Femur (tissue), 1 donor: ENCODE measurements at regions not wholly inside any gene's neighbourhood (a gene's known extent, or its start where the extent isn't known, plus 50 kb on each side); places are given as distances from the start of the nearest gene placed in this dataset.
"Not testable (repeated sequence)": the region's sequence is repeated elsewhere in the genome, so short reads cannot be mapped to it uniquely, and the experiment has no call there.

Experiments used
- DNase-seq: peaks from one replicate; pipeline ENCODE4 v3.0.0-alpha.2; 2017

DNA sequence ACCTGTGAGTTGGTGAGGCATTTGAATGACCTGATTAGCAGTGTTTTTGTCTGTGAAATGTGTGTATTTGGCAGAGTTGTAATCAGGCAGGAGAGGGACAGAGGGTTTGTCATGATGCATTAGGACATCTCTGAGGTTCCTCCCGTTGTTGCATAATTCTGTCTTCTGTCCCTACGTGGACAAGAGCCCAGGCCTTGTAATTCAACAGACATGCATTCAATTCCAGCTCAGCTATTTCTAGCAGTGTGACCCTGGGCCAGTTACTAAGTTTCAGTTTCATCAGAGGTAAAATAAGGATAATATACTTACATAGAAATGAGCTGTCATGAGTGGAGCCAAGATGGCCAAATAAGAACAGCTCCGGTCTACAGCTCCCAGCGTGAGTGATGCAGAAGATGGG, 208.6 kb downstream of the SLC38A4 start:
- DNase-seq = no peak

DNA sequence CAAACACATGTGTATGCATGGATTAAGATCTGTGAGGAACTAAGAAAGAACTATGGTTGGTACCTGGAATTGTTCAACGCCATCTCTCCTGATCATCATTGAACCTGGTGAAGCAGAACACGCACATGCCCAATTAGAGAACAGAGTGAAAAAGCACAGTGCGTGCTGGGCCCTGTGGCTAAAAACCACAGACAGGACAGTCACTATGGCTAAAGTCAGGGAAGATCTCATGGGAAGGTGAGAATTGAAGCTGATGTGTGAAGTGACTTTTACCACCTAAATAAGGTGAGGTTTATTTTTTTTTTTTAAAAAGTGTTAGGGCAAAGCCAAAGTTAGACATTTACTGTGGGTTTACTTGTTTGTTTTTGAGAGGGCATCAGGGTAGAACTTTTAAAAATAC, 215.0 kb downstream of the SLC38A4 start:
- DNase-seq = no peak

DNA sequence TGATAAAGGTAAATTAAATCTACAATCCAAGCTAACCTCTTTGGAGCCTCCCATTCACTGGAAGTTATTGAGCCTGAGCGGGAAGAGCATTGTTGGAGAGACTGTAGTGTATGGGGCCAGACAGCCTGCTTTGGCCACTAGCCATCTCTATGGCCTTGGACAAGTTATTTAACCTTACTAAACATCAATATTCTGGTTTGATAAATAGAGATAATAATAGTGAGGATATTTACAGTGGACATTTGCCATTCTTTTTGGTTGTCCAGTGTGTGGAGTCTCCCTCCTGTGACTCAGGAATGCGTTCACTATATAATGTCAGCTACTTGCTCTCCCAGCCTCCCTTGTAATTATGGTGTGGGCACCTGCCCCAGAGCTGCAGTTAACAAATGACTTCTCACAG, 216.1 kb downstream of the SLC38A4 start:
- DNase-seq = no peak

DNA sequence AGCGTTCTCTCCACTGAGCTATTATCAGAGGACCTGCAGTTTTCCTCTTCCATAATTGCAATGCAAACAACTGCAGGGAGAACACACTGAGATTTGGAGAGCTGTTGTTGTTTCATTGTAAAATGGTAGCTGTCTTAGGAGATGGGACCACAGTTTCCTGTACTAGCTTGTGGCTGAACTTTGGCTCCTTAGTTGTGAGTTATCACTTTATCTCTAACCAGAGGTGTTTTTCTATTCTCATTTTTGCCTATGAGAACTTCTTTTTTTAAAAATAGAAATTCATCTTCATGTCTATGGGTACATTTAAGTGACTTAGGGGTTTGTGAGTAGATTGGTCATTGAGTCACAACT, 216.5 kb downstream of the SLC38A4 start:
- no peak for DNase-seq

DNA sequence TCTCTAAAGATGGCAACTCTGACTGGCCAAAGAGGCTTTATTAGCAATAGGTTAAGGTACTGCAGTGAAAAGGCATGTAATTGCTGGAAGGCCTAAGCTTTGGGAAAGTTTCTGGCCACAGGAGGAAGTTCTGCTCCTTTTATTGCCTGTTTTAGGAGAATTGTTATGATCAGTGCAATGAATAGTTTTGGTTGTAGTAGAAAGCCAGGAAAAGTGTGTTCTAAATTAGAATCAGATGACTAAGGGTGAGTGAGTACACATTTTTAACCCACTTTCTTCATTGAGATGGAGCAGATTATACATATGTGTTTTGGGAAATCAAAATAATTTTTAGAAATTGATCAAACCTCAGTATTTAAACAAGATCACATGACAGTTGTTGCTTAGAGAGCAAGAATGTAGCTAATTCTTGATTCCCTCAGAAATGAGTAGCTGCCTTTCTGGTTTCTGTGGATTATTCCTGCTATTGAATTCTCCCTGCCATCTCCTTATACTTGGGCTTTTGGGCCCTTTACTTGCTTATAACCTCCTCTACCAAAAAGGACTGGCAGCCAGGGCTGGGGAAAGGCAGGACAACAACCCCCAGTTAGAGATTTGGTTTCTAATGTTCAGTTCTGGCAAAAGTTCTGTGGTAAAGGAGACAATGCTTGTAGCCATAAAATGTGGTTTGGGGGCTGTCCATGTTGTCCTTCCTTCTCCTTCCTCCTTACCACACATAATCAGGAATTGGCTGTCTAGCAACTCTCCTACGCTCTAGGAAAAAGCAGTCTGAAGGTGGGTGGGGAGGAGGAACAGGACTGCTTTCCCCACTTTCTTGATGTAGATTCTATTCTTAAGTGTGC, 217.1 kb downstream of the SLC38A4 start:
- peak; percentile 51 for DNase-seq

DNA sequence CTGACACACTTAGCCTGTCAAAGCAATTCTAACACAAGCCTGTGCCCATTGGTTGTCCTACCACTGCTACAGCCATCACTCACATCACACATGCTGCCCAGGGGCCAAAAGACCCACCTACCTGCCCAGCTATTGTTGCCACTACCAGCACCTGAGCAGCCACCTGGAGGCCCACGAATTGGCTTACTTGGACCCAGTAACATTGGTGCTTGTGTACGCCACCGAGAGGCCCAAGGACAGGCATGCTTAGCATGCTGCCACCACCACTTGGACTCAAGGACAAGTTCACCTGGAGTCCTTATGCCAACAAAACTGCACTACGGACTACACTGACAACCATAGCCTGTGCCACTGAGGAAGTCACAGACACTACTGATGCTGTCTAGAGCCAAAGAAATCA, 221.1 kb downstream of the SLC38A4 start:
- DNase-seq = no peak

DNA sequence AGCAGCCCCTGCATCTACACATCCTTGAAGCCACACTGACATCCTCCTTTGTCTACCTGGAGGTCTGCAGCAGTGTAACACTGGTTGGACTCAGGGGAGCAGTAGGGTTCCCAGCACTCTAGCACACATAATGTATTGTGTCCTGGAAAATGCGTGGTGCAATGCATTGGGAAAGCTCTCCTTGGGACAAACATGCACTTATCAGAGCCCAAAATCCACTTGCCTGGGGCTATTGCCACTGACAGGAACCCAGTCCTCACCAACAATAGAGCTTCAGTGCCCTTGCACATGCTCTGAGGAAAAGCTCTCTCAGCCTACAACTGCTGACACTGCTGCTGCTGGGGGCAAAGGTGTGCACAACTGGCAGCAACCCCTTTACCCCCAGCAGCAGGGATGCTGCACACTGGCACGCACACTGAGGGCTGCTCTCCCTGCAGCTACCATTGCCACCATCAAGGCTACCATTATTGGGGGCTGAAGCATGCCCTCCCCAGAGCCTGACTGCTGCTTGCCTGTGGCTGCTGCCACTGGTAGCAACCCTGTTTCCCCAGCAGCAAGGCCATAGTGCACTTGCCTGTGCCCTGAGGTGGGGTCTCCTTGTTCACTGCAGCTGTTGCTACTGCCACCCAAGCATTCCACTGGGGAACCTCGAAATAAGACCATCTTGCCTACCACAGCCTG, 221.9 kb downstream of the SLC38A4 start:
- DNase-seq = no peak

DNA sequence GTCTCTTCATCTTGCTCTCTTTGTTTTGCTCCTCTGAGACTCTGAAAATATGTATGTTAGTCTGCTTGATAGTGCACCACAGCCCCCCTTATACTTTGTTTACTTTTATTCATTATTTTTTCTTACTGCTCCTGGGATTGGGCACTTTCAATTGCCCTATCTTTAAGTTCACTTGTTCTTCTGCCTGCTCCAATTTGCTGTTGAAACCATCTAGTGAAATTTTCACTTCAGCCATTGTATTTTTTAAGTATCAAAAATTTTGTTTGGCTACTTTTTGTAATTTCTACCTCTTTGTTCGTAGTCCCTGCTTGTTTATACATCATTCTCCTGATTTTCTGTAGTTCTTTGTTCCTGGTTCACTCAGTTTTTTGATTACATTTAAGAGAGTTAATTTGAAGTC, 223.3 kb downstream of the SLC38A4 start:
- no peak for DNase-seq

DNA sequence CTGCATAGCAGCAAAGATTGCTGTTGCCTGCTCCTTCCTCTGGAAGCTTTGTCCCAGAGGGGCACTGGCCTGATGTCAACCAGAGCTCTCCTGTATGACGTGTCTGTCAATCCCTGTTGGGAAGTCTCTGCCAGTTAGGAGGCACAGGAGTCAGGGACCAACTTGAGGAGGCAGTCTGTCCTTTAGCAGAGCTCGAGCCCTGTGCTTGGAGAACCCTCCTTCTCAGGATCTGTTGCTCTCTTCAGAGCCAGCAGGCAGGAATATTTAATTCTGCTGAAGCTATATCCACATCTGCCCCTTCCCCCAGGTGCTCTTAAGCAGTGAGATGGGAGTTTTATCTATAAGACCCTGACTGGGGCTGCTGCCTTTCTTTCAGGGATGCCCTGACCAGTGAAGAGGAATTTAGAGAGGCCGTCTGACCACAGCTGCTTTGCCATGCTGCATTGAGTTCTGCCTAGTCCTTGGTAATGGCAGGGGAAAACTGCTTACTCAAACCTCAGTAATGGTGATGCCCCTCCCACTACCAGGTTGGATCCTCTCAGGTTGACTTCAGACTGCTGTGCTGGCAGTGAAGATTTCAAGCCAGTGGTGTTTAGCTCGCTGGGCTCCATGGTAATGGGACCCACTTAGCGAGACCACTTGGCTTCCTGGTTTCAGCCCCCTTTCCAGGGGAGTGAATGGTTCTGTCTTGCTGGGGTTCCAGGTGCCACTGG, 218.6 kb upstream of the SLC38A2 start:
- DNase-seq = no peak

DNA sequence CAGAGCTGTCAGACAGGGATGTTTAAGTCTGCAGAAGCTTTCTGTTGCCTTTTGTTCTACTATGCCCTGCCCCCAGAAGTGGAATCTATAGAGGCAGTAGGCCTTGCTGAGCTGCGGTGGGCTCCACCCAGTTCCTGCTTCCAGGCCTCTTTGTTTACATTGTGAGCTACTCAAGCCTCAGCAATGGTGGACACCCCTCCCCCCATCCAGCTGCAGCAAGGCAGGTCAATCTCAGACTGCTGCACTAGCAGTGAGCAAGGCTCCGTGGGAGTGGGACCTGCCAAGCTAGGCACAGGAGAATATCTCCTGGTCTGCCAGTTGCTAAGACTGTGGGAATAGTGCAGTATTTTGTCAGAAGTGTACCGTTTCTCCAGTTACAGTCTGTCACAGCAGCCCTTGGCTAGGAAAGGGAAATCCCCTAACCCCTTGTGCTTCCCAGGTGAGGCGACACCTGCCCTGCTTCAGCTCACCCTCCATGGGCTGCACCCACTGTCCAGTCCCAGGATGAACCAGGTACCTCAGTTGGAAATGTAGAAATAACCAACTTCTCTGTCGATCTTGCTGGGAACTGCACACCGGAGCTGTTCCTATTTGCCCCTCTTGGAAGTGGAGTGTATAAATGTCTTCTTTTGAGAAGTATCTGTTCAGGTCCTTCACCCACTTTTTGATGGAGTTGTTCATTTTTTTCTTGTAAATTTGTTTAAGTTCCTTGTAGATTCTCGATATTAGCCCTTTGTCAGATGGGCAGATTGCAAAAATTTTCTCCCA, 213.5 kb upstream of the SLC38A2 start:
- DNase-seq = peak; percentile 60

DNA sequence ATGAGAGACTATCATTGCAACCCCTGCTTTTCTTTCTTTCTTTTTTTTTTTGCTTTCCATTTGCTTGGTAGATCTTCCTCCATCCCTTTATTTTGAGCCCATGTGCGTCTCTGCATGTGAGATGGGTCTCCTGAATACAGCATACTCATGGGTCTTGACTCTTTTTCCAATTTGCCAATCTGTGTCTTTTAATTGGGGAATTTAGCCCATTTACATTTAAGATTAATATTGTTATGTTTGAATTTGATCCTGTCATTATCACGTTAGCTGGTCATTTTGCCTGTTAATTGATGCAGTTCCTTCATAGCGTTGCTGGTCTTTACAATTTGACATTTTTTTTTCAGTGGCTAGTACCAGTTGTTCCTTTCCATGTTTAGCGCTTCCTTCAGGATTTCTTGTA, 211.5 kb upstream of the SLC38A2 start:
- DNase-seq = not testable (repeated sequence)

DNA sequence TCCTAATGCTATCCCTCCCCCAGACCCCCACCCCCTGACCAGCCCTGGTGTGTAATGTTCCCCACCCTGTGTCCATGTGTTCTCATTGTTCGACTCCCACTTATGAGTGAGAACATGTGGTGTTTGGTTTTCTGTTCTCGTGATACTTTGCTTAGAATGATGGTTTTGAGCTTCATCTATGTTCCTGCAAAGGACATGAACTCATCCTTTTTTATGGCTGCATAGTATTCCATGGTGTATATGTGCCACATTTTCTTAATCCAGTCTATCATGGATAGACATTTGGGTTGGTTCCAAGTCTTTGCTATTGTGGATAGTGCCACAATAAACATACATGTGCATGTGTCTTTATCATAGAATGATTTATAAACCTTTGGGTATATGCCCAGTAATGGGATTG, 209.4 kb upstream of the SLC38A2 start:
- not testable (repeated sequence) for DNase-seq

DNA sequence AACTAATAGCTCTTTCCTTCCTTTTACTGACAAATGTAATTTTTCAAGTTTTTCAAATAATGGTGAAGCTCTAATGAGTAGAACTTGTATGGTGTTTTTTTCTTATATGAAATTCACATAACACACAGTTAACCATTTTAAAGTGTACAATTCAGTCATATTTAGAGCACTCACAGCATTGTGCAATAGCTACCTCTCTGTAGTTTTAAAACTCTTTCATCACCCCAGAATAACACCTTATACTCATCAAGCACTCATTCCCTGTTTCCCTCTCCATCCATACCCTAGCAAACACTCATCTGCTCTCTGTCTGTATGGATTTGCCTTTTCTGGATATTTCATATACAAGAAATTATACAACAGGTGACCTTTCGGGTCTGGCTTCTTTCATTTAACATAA, 207.9 kb upstream of the SLC38A2 start:
- DNase-seq = no peak

DNA sequence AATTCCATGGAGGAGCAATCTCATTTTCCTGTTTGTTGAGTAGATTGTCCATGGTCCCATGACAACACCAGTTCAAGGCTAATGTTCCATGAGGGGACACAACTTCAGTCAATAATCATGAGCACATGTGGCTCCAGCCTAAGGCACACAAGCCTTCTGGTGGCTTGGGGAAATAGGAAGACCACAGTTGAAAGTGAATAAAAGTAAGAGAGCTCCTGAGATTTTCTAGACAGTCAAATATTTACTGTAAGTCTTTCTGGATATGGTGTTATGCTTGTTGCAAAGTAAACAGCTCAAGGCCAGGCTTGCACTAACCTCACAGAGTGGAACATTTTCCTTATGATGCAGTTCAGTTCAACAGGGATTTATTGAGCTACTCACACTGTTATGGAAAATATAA, 206.9 kb upstream of the SLC38A2 start:
- DNase-seq = no peak

DNA sequence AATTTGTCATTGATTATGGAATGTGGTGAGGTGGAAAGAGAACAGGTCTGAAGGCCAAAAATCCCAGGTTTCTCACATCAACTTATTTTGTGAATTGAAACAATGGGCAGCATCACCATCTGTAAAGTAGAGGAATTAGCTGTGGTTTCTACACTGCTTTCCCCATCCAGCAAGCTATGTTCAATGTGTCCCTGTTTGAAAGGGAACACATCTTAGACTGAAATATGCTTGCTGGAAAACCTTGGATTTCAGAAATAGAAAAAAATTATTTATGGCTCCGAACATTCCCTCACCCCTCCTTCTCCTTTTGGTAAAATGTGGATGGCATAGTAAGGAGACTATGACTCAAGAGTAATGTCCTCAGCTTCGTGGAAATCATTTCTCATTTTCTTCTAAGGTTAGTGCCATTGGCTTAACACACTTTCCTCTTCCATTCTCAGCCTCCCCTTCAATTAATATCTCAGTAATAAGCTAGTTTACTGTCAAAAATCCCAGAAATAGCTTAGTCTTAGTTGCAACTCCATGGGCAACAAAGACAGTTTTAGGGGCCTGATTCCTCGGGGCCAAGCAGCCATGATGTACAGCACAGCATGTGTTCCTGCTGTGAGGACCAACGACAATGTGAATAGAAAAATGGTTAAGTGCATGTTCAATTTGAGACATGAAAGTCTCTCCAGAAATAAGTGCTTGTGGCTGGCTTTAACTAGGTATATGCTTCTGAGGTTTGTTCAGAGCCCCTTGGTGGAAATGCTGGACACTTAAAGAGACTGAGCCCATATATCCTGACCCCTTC, 205.8 kb upstream of the SLC38A2 start:
- DNase-seq = no peak

DNA sequence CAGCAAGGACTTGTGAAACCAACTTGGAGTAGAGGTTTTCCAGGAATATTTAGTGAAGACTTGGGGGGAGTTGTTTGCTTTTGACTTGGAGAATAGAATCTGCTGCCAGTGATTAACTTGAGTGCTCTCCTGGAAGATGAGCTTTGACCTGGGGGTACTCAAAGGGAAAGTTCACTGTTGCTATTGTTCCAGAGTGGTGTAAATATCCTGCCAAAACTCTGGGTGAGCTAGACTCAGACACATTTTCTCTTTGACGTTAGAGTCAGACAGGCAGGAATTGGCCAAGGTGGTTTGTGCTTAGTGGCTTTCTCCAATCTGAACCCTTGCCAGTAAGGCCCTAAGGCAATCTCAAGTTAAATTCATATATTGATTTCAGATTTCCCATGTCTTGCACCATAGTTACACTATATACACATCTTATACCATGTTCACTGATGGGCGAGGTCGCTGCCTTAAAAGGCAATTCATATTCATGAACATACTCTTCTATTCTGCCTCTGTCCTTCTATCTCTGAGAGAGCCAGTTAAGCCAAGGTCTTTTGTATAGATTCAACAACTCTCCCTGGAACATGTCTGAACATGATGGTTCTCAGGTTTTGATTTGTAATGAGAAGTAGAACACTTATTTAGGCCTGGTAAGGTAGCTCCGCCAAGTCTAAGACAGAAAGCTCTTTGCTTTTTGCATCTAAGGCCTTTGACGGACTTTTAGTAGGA, 204.6 kb upstream of the SLC38A2 start:
- DNase-seq = no peak

DNA sequence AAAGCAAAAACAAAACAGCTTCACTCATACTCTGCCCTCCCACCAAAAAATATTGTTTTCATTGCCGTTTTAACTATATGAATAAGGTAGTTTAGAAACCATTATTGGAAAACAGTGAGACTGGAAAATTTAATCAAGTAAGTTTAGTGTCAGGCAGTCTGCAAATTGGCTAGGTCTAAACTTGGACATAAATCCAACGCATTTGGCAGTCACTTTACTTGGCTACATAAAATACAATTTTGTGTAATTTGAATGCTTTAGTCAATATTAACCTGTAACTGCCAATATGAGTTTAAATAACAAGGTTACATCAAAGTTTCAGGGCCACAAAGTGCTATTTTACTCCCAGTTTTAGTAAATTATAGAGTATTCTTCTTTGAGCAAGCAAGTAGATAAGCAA, 202.3 kb upstream of the SLC38A2 start:
- DNase-seq = no peak

DNA sequence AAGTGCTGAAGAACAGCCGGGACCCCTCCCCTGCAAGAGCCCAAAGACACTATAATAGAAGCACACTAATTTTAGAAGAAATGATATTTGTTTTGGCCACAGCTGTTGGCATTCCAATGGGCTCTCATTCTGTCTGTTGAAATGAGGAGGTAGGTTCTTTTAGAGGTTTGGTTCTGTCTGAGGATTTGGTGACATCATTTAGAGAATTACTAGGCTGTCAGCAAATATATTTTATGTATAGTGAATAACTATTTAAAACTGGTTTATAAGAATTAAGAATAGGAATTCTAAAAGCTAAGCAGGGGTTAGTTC, 200.7 kb upstream of the SLC38A2 start:
- no peak for DNase-seq

DNA sequence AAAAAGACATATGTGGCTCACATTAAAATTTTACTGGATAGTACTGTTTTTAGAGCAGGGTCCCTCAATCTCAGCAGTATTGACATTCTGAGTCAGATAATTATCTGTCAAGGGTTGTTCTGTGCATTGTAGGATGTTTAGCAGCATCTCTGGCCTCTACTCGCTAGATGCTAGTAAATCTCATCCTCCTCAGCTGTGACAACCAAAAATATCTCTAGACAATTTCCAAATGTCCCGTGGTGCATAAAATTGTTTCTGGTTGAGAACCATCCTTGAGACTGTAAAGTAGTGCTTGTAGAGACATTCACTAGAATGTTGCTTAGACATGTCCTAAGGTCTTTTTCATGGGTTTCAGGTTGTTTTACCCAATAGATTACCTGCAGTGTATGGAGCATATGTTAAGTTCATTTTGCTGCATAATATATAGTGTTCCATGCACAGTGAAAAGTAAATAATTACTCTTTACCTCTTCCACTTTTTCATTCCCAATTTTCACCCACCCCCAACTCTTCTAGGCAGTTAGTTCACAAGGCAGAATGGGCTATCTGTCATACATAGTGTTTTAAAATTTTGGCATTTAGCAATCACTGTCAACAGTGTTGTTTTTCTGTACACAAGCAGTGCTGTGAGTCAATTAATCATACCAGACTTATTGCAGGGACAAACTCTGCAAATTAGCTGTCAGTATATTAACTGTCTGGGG, 200.2 kb upstream of the SLC38A2 start:
- no peak for DNase-seq

DNA sequence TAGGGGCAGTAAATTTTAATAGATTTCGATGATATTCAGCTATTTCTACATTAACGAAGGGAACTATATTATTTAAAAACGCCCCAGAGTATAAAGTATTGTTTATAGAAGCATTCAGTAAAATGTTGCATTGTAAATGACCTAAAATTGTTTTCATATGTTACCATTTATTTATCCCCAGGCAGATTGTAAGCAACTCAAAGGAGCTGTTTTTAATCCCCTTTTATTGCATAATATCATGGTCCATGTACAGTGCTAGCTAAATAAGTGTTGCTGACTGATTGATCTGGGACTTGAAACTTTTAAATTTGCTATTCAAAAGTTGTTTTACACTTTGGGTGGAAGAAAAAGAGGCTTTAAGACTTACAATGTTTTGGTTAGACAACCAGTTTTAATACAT, 199.0 kb upstream of the SLC38A2 start:
- no peak for DNase-seq

DNA sequence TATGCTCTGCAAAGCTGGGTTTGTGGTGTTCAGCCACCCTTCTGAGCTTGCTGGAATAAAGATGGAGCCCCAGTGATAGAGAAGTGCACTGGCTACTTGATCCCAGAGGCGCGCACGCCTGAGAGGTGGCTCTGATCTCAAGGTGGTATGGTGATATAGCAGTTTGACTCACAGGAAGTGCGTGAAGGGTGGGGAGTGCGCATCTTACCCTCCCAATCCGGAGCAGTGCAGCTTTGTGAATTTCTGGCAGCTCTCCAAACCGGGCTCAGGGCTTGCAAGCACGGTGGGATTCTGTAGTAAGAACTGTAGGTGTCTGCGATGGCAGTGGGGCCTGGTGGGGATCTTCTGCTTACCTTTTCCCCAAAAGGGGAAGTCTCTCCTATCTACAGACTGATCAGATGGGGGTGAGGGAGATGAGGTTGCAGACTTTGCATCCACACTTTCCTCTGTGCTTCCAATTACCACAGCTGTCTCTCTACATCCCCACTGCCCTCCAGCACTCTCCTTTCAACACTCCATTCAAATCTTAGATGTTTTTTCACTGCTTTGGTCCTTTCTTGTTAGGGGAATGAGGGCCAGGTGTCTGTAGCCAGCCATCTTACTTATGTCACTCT, 197.4 kb upstream of the SLC38A2 start:
- DNase-seq = no peak
